HUES48 (cell line): ENCODE measurements at regions not wholly inside any gene's neighbourhood (a gene's known extent, or its start where the extent isn't known, plus 50 kb on each side); places are given as distances from the start of the nearest gene placed in this dataset.

Experiments
- H3K27ac ChIP-seq: one replicate; pipeline ENCODE4 v1.7.0; 2013; ENCODE audit warnings: low read depth, low read length, inconsistent platforms
- H3K27me3 ChIP-seq: 2 replicates; pipeline ENCODE4 v1.6.1; 2013; ENCODE audit warnings: mild to moderate bottlenecking, low read length; ENCODE audit not compliant: control insufficient read depth, insufficient read depth
- H3K36me3 ChIP-seq: 2 replicates; pipeline ENCODE4 v1.6.1; 2013; ENCODE audit warnings: low read length; ENCODE audit not compliant: control insufficient read depth, insufficient read depth
- H3K4me1 ChIP-seq: 2 replicates; pipeline ENCODE4 v1.6.1; 2013; ENCODE audit warnings: mild to moderate bottlenecking, low read length; ENCODE audit not compliant: control insufficient read depth, insufficient read depth
- H3K4me3 ChIP-seq: 2 replicates; pipeline ENCODE4 v1.5.1; 2013; ENCODE audit warnings: mild to moderate bottlenecking, low read depth, low read length
- H3K9ac ChIP-seq: 2 replicates; pipeline ENCODE4 v1.6.1; 2013; ENCODE audit warnings: mild to moderate bottlenecking, low read depth, low read length, moderate library complexity
- H3K9me3 ChIP-seq: 2 replicates; pipeline ENCODE4 v1.6.1; 2013; ENCODE audit warnings: low read length; ENCODE audit not compliant: control insufficient read depth, insufficient read depth

DNA sequence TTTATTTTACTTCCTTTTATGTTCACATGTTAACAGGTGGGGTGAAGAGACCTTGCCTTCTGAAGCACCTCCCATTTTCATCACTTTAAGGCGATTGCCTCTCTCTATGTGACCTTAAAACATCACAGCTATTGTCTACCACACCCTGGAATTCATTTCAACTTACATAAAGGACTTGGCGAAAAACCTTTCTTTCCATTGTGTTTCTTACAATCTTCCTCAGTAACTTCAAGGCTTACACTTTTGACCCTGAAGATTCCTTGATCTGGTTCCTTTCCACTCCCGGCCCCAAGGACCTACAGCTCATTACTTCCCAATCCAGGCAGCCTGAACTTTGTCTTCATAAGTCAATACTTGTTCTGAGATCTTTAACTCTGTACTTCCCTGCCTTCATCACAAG is 443.3 kb downstream of the ADAMTS20 start:
- peaks cover 11% of the 10 kb centered on the region for H3K4me1 ChIP-seq
- no peaks in the 10 kb centered on the region for H3K36me3 ChIP-seq
- H3K27me3 ChIP-seq, result no peaks in the 10 kb centered on the region
- no peak overlapping the region for H3K9ac ChIP-seq
- no peak overlapping the region for H3K27ac ChIP-seq
- no peaks in the 10 kb centered on the region for H3K9me3 ChIP-seq
- H3K4me3 ChIP-seq, result no peak overlapping the region

DNA sequence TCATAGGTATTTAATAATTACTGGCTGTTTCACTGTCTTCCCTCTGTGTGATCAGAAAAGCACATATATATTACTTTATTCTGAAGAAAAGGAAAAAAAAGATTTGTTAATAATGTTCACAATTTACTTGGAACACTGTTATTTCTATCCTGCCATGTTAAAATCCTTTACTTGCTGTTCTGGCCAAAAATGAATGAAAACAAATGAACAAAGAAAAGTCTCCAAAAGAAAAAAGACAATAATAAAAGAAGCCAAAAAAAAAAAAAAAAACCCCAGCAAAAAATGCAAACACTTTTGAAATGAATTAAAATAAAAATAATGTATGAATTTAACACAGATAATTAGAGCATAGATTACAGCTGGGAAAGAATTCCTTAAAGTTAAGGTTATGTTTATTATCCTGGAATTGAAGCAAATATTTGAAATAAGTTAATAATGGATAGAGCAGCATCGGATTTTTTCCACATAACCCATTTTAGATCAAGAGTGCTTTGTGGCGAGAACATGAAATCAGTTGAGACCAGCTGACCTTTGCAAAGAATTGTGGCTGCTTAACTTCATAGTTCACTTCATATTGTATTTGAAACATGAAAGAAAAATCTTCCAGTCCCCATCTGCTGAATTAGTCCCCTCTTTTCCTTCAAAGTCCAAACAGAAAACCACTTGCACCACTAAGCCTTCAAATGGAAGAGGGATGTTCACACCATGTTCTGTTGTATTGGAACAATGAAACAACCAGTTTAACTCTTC is 444.8 kb downstream of the ADAMTS20 start:
- Histone ChIP-seq H3K4me3 (no peak overlapping the region), H3K27me3 (no peaks in the 10 kb centered on the region), H3K4me1 (peaks cover 13% of the 10 kb centered on the region), H3K27ac (no peak overlapping the region), H3K9me3 (no peaks in the 10 kb centered on the region), H3K36me3 (no peaks in the 10 kb centered on the region), H3K9ac (no peak overlapping the region)

- Histone ChIP-seq H3K4me3 (no peak overlapping the region), H3K36me3 (no peaks in the 10 kb centered on the region)
Measured at GRCh38 chr12:43106355-43106754, 445.6 kb downstream of the ADAMTS20 start.

GRCh38 chr12:43105426-43105981 is 446.5 kb downstream of the ADAMTS20 start:
- H3K27ac ChIP-seq, result no peak overlapping the region
- no peak overlapping the region for H3K9ac ChIP-seq
- H3K9me3 ChIP-seq, result no peaks in the 10 kb centered on the region
- no peaks in the 10 kb centered on the region for H3K36me3 ChIP-seq
- H3K4me3 ChIP-seq, result no peak overlapping the region
- no peaks in the 10 kb centered on the region for H3K27me3 ChIP-seq
- peaks cover 13% of the 10 kb centered on the region for H3K4me1 ChIP-seq

More at GRCh38 chr12:43106355-43106754, 445.6 kb downstream of the ADAMTS20 start:
- H3K27me3 ChIP-seq, result no peaks in the 10 kb centered on the region
- no peak overlapping the region for H3K9ac ChIP-seq
- H3K9me3 ChIP-seq, result no peaks in the 10 kb centered on the region
- H3K4me1 ChIP-seq, result peaks cover 13% of the 10 kb centered on the region
- no peak overlapping the region for H3K27ac ChIP-seq

GRCh38 chr12:43104494-43104893 is 447.5 kb downstream of the ADAMTS20 start:
- Histone ChIP-seq H3K4me3 (no peak overlapping the region), H3K4me1 (peaks cover 13% of the 10 kb centered on the region), H3K27ac (peak overlapping the region; percentile 6), H3K27me3 (no peaks in the 10 kb centered on the region), H3K9me3 (no peaks in the 10 kb centered on the region), H3K9ac (no peak overlapping the region), H3K36me3 (no peaks in the 10 kb centered on the region)

DNA sequence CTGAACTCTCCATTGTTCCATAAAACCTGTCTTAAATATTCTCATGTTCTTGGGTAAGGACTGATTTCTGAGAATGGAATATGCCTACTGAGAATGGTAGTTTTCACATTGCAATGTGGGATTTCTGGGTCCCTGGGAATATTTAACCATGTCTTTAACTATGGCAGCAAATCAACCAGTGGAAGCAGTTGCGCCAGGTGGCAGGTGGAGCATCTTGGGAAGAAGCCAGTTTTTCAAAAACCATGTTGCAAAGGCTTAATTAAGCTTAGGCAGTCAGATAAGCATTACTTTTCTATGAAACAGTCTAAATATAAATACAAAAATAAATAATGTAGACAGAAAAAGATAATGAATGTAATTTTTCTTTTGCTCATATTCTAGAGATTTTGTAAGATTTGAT is 448.1 kb downstream of the ADAMTS20 start:
- no peaks in the 10 kb centered on the region for H3K36me3 ChIP-seq
- peaks cover 13% of the 10 kb centered on the region for H3K4me1 ChIP-seq
- no peak overlapping the region for H3K4me3 ChIP-seq
- no peaks in the 10 kb centered on the region for H3K27me3 ChIP-seq
- no peaks in the 10 kb centered on the region for H3K9me3 ChIP-seq
- H3K27ac ChIP-seq, result no peak overlapping the region
- no peak overlapping the region for H3K9ac ChIP-seq

DNA sequence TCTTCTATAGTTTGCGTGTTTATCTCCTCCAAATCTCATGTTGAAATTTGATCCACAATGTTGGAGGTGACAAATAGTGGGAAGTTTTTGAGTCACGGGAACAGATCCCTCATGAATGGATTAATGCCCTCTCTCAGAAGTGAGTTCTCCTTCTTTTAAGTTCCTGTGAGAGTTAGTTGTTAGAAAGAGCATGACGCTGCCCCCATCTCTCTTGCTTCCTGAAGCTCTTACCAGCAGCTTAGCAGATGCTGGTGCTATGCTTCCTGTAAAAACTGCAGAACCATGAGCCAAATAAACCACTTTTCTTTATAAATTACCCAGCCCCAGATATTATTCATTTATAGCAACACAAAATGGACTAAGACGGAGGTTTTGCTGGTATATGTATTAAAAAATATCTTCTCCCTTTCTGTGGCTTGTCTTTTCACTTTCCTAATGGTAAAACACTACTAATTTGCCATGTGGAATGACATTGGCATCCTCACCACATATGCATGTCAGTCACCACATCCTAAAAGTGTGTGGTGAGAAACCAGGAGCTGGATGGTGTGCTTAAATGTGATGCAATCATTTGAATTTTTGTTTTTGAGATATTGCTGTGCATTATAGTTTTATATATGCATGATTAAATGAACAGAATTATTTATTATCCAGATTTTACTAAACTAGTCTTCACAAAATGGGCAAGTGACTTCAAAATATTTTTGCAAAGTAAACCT is 449.3 kb downstream of the ADAMTS20 start:
- Histone ChIP-seq H3K4me1 (peaks cover 13% of the 10 kb centered on the region), H3K9me3 (no peaks in the 10 kb centered on the region), H3K27me3 (no peaks in the 10 kb centered on the region), H3K4me3 (no peak overlapping the region), H3K36me3 (no peaks in the 10 kb centered on the region), H3K27ac (no peak overlapping the region), H3K9ac (no peak overlapping the region)

- no peak overlapping the region for H3K4me3 ChIP-seq
- no peaks in the 10 kb centered on the region for H3K36me3 ChIP-seq
- no peaks in the 10 kb centered on the region for H3K27me3 ChIP-seq
- H3K9ac ChIP-seq, result no peak overlapping the region
- peaks cover 13% of the 10 kb centered on the region for H3K4me1 ChIP-seq
- no peaks in the 10 kb centered on the region for H3K9me3 ChIP-seq
- no peak overlapping the region for H3K27ac ChIP-seq
Measured at GRCh38 chr12:43100231-43100630, 451.8 kb downstream of the ADAMTS20 start.

GRCh38 chr12:43099691-43100163 is 452.3 kb downstream of the ADAMTS20 start:
- no peaks in the 10 kb centered on the region for H3K27me3 ChIP-seq
- H3K4me1 ChIP-seq, result peaks cover 10% of the 10 kb centered on the region
- no peaks in the 10 kb centered on the region for H3K36me3 ChIP-seq
- no peaks in the 10 kb centered on the region for H3K9me3 ChIP-seq
- no peak overlapping the region for H3K9ac ChIP-seq
- no peak overlapping the region for H3K27ac ChIP-seq
- H3K4me3 ChIP-seq, result no peak overlapping the region

GRCh38 chr12:43098766-43099550 is 453.0 kb downstream of the ADAMTS20 start:
- no peak overlapping the region for H3K9ac ChIP-seq
- no peak overlapping the region for H3K4me3 ChIP-seq
- no peaks in the 10 kb centered on the region for H3K9me3 ChIP-seq
- H3K36me3 ChIP-seq, result no peaks in the 10 kb centered on the region
- H3K4me1 ChIP-seq, result 0 out of 2 replicates have a peak, but pooled peaks cover 5% of the 10 kb centered on the region
- no peak overlapping the region for H3K27ac ChIP-seq
- H3K27me3 ChIP-seq, result no peaks in the 10 kb centered on the region
